ENCODE measurements at regions not wholly inside any gene's neighbourhood (a gene's known extent, or its start where the extent isn't known, plus 50 kb on each side); places are given as distances from the start of the nearest gene placed in this dataset.

DNA sequence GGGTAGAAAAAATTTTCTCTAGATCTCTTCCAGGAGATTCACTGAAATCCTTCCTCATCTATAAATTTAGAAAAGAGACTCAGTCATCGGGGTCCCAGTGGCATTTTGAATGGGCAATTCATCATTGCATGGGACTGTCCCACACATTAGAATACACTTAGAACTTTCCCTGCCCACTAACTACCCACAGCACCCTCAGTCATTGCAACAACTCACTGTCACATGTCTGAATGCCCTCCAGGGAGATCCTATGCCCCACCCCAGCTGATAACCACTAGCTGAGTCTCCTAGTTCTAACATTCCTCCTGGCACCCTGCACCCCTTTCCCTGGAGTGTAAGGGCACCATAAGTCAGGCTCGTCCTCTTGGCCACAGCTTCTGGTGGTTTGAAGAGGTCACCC lies 89.6 kb downstream of the INSIG2 start:
- no peak overlapping the region for H3K4me3 Mint-ChIP-seq
- no peaks in the 10 kb centered on the region for H3K9me3 Mint-ChIP-seq
- peaks cover 6% of the 10 kb centered on the region for H3K4me1 Mint-ChIP-seq
- no peaks in the 10 kb centered on the region for H3K36me3 Mint-ChIP-seq
- no peak overlapping the region for H3K27ac Mint-ChIP-seq
- no peaks in the 10 kb centered on the region for H3K27me3 Mint-ChIP-seq

- no peaks in the 10 kb centered on the region for H3K27me3 Mint-ChIP-seq
- H3K4me3 Mint-ChIP-seq = no peak overlapping the region
- H3K9me3 Mint-ChIP-seq = no peaks in the 10 kb centered on the region
- no peak overlapping the region for H3K27ac Mint-ChIP-seq
- H3K36me3 Mint-ChIP-seq = no peaks in the 10 kb centered on the region
- H3K4me1 Mint-ChIP-seq = peaks cover 6% of the 10 kb centered on the region
Observed at GRCh38 chr2:118177318-118177717, 89.0 kb downstream of the INSIG2 start.

DNA sequence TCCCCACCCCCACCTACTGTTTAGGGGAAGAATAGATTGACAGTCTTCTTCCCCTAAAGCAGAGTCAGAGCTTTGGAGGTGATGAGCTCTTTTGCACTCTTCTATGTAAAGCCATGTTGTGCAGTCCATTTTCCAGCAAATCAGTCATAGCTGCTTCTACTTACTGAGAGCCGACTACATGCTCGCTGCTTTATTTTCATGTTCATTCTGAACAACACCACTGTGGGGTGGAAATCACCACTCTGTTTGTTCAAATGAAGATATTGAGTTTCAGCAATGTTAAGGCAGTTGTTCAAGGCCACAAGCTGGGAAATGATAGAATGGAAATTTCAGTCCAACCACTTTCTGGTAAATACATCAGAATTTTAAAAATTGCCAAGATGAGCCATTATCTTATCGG lies 88.3 kb downstream of the INSIG2 start:
- no peaks in the 10 kb centered on the region for H3K9me3 Mint-ChIP-seq
- H3K27ac Mint-ChIP-seq = no peak overlapping the region
- H3K4me1 Mint-ChIP-seq = peaks cover 6% of the 10 kb centered on the region
- no peaks in the 10 kb centered on the region for H3K36me3 Mint-ChIP-seq
- H3K27me3 Mint-ChIP-seq = no peaks in the 10 kb centered on the region
- no peak overlapping the region for H3K4me3 Mint-ChIP-seq

GRCh38 chr2:118171546-118171945 lies 83.3 kb downstream of the INSIG2 start:
- no peaks in the 10 kb centered on the region for H3K36me3 Mint-ChIP-seq
- no peaks in the 10 kb centered on the region for H3K9me3 Mint-ChIP-seq
- H3K4me1 Mint-ChIP-seq = peaks cover 3% of the 10 kb centered on the region
- no peak overlapping the region for H3K4me3 Mint-ChIP-seq
- no peak overlapping the region for H3K27ac Mint-ChIP-seq
- H3K27me3 Mint-ChIP-seq = no peaks in the 10 kb centered on the region

GRCh38 chr2:118169359-118170005 lies 81.2 kb downstream of the INSIG2 start:
- peak overlapping the region; percentile 32 for H3K27ac Mint-ChIP-seq
- peak overlapping the region; percentile 9 for H3K4me3 Mint-ChIP-seq
- peaks cover 3% of the 10 kb centered on the region for H3K4me1 Mint-ChIP-seq
- H3K27me3 Mint-ChIP-seq = no peaks in the 10 kb centered on the region
- H3K9me3 Mint-ChIP-seq = no peaks in the 10 kb centered on the region
- H3K36me3 Mint-ChIP-seq = no peaks in the 10 kb centered on the region

DNA sequence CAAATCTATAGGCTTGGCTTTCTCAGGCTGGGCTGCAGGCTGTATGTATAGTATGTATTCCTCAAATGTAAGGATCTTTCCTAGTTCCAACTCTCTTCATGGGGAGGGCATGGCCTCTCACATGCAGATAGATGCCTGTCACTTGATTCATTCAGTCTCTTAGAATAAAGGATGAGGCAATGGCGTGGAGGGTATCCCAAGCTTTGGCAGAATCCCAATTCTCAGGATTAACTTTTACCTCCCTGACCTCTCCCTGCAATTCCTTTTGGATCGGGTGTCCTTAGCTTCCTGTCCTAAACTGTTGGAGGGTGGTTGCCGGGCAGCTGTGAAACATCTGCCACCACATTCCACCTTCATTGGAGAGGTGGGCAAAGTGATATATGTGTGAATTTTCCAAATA lies 80.3 kb downstream of the INSIG2 start:
- Mint-ChIP-seq H3K27ac (no peak overlapping the region), H3K27me3 (no peaks in the 10 kb centered on the region), H3K36me3 (no peaks in the 10 kb centered on the region), H3K4me3 (no peak overlapping the region), H3K9me3 (no peaks in the 10 kb centered on the region), H3K4me1 (peaks cover 3% of the 10 kb centered on the region)

- H3K27ac Mint-ChIP-seq = no peak overlapping the region
- H3K4me3 Mint-ChIP-seq = no peak overlapping the region
Observed at GRCh38 chr2:118167026-118167425, 78.8 kb downstream of the INSIG2 start.

DNA sequence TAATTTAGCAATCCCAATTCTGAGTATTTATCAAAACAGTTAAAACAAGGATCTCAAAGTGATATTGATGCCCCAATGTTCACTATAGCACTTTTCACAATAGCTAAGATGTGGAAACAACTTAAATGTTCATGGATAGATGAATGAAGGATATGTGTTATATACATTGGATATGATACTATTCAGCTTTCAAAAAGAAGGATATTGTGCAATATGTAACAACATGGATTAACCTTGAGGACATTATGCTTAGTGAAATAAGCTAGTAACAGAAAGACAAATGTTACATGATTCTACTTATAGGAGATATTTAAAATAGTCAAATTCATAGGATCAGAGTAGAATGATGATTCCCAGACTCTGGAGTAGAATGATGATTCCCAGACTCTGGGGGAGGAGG lies 78.0 kb downstream of the INSIG2 start:
- Mint-ChIP-seq H3K36me3 (no peaks in the 10 kb centered on the region), H3K4me3 (no peak overlapping the region), H3K9me3 (no peaks in the 10 kb centered on the region), H3K4me1 (peaks cover 3% of the 10 kb centered on the region), H3K27ac (no peak overlapping the region), H3K27me3 (no peaks in the 10 kb centered on the region)

More at GRCh38 chr2:118167026-118167425, 78.8 kb downstream of the INSIG2 start:
- Mint-ChIP-seq H3K36me3 (no peaks in the 10 kb centered on the region), H3K9me3 (no peaks in the 10 kb centered on the region), H3K27me3 (no peaks in the 10 kb centered on the region), H3K4me1 (peaks cover 3% of the 10 kb centered on the region)

GRCh38 chr2:118165595-118165994 lies 77.3 kb downstream of the INSIG2 start:
- no peaks in the 10 kb centered on the region for H3K36me3 Mint-ChIP-seq
- H3K4me1 Mint-ChIP-seq = peaks cover 3% of the 10 kb centered on the region
- H3K27ac Mint-ChIP-seq = no peak overlapping the region
- no peaks in the 10 kb centered on the region for H3K9me3 Mint-ChIP-seq
- H3K4me3 Mint-ChIP-seq = no peak overlapping the region
- no peaks in the 10 kb centered on the region for H3K27me3 Mint-ChIP-seq

Data from activated naive CD4-positive, alpha-beta T cell treated with anti-CD3 and anti-CD28 coated beads, Interleukin-2, amount 50 U/mL, for 24 hours (primary cell).